ENCODE measurements at regions not wholly inside any gene's neighbourhood (a gene's known extent, or its start where the extent isn't known, plus 50 kb on each side); places are given as distances from the start of the nearest gene placed in this dataset.

- H3K4me1 ChIP-seq (ENCODE audit: control insufficient read depth in 2 of 3, insufficient read depth in 2 of 3, low read depth in 1 of 3, low read length in 3 of 3) = peaks cover 0 to 2% (median 0%) of the 10 kb centered on the region in 3 donors
- H3K9ac ChIP-seq (ENCODE audit: low read length in 3 of 3) = no peak overlapping the region
- H3K4me3 ChIP-seq (ENCODE audit: low read length in 3 of 3) = no peak overlapping the region
- H3K9me3 ChIP-seq (ENCODE audit: control insufficient read depth in 2 of 3, insufficient read depth in 1 of 3, low read length in 3 of 3) = no peaks in the 10 kb centered on the region
- no peaks in the 10 kb centered on the region for H3K27me3 ChIP-seq (ENCODE audit: control insufficient read depth, insufficient read depth, low read length)
- intact Hi-C loops (cut with DNase I) = no loop called here
- no peaks in the 10 kb centered on the region for H3K36me3 ChIP-seq (ENCODE audit: control insufficient read depth in 2 of 3, insufficient read depth in 3 of 3, low read length in 3 of 3)
- H3K27ac ChIP-seq (ENCODE audit: low read depth in 2 of 2, low read length in 2 of 2) = no peak overlapping the region
- peak in 2 of 5 donors; percentile 30 to 50 for DNase-seq
- TF ChIP-seq CTCF (IDR thresholded peaks at IDR 0.05; ENCODE audit: borderline replicate concordance, extremely low read depth, insufficient read depth) = no peak
- FAIRE-seq = peak; percentile 74
These were observed 114.8 kb downstream of the KCNK1 start for GRCh38 chr1:233728721-233729120.

GRCh38 chr1:233730380-233730779 lies 116.5 kb downstream of the KCNK1 start:
- no peak overlapping the region for H3K4me3 ChIP-seq (ENCODE audit: low read length in 3 of 3)
- no peaks in the 10 kb centered on the region for H3K9me3 ChIP-seq (ENCODE audit: control insufficient read depth in 2 of 3, insufficient read depth in 1 of 3, low read length in 3 of 3)
- TF ChIP-seq CTCF (IDR thresholded peaks at IDR 0.05; ENCODE audit: borderline replicate concordance, extremely low read depth, insufficient read depth) = no peak
- peaks cover 0 to 2% (median 0%) of the 10 kb centered on the region in 3 donors for H3K4me1 ChIP-seq (ENCODE audit: control insufficient read depth in 2 of 3, insufficient read depth in 2 of 3, low read depth in 1 of 3, low read length in 3 of 3)
- H3K27ac ChIP-seq (ENCODE audit: low read depth in 2 of 2, low read length in 2 of 2) = no peak overlapping the region
- no peak overlapping the region for H3K9ac ChIP-seq (ENCODE audit: low read length in 3 of 3)
- intact Hi-C loops (cut with DNase I) = no loop called here
- FAIRE-seq (no peak), DNase-seq (no peak)
- H3K27me3 ChIP-seq (ENCODE audit: control insufficient read depth, insufficient read depth, low read length) = no peaks in the 10 kb centered on the region
- H3K36me3 ChIP-seq (ENCODE audit: control insufficient read depth in 2 of 3, insufficient read depth in 3 of 3, low read length in 3 of 3) = no peaks in the 10 kb centered on the region

GRCh38 chr1:233730809-233731208 lies 116.9 kb downstream of the KCNK1 start:
- Histone ChIP-seq H3K9ac (ENCODE audit: low read length in 3 of 3) (no peak overlapping the region), H3K27ac (ENCODE audit: low read depth in 2 of 2, low read length in 2 of 2) (no peak overlapping the region), H3K36me3 (ENCODE audit: control insufficient read depth in 2 of 3, insufficient read depth in 3 of 3, low read length in 3 of 3) (no peaks in the 10 kb centered on the region), H3K4me3 (ENCODE audit: low read length in 3 of 3) (no peak overlapping the region), H3K4me1 (ENCODE audit: control insufficient read depth in 2 of 3, insufficient read depth in 2 of 3, low read depth in 1 of 3, low read length in 3 of 3) (peaks cover 0 to 2% (median 0%) of the 10 kb centered on the region in 3 donors), H3K27me3 (ENCODE audit: control insufficient read depth, insufficient read depth, low read length) (no peaks in the 10 kb centered on the region), H3K9me3 (ENCODE audit: control insufficient read depth in 2 of 3, insufficient read depth in 1 of 3, low read length in 3 of 3) (no peaks in the 10 kb centered on the region)
- intact Hi-C loops (cut with DNase I) = no loop called here
- FAIRE-seq = no peak
- TF ChIP-seq CTCF (IDR thresholded peaks at IDR 0.05; ENCODE audit: borderline replicate concordance, extremely low read depth, insufficient read depth) = no peak
- peak in 3 of 5 donors; percentile 14 to 29 (median 22) for DNase-seq

GRCh38 chr1:233732206-233732605 lies 118.3 kb downstream of the KCNK1 start:
- no peak overlapping the region for H3K27ac ChIP-seq (ENCODE audit: low read depth in 2 of 2, low read length in 2 of 2)
- no peak overlapping the region for H3K9ac ChIP-seq (ENCODE audit: low read length in 3 of 3)
- peaks cover 0 to 2% (median 0%) of the 10 kb centered on the region in 3 donors for H3K4me1 ChIP-seq (ENCODE audit: control insufficient read depth in 2 of 3, insufficient read depth in 2 of 3, low read depth in 1 of 3, low read length in 3 of 3)
- intact Hi-C loops (cut with DNase I) = no loop called here
- no peaks in the 10 kb centered on the region for H3K27me3 ChIP-seq (ENCODE audit: control insufficient read depth, insufficient read depth, low read length)
- no peaks in the 10 kb centered on the region for H3K9me3 ChIP-seq (ENCODE audit: control insufficient read depth in 2 of 3, insufficient read depth in 1 of 3, low read length in 3 of 3)
- H3K36me3 ChIP-seq (ENCODE audit: control insufficient read depth in 2 of 3, insufficient read depth in 3 of 3, low read length in 3 of 3) = no peaks in the 10 kb centered on the region
- no peak for FAIRE-seq
- DNase-seq = no peak
- TF ChIP-seq CTCF (IDR thresholded peaks at IDR 0.05; ENCODE audit: borderline replicate concordance, extremely low read depth, insufficient read depth) = no peak
- no peak overlapping the region for H3K4me3 ChIP-seq (ENCODE audit: low read length in 3 of 3)

Measured in kidney (tissue), 13 donors.